EH (cell line): ENCODE measurements at regions not wholly inside any gene's neighbourhood (a gene's known extent, or its start where the extent isn't known, plus 50 kb on each side); places are given as distances from the start of the nearest gene placed in this dataset.
A peak's percentile ranks its signal among the peaks of the same experiment; 100 is the strongest.

Source experiments
- DNase-seq: peaks from one replicate; pipeline ENCODE4 v3.0.0-alpha.2; 2015; ENCODE audit warnings: low read depth

- DNase-seq: no peak
Measured at GRCh38 chr2:163368655-163369054, 367.2 kb downstream of the FIGN start.

- no peak for DNase-seq
Measured at GRCh38 chr2:163367825-163368582, 367.8 kb downstream of the FIGN start.

- DNase-seq: no peak
Measured at GRCh38 chr2:163364736-163365135, 371.1 kb downstream of the FIGN start.

GRCh38 chr2:163353551-163353950, 382.3 kb downstream of the FIGN start:
- no peak for DNase-seq

- DNase-seq: no peak
Measured at GRCh38 chr2:163351966-163352365, 383.8 kb downstream of the FIGN start.

GRCh38 chr2:163351143-163351542, 384.7 kb downstream of the FIGN start:
- DNase-seq: no peak

- DNase-seq: peak; percentile 90
Measured at GRCh38 chr2:163348857-163349380, 386.9 kb downstream of the FIGN start.

GRCh38 chr2:163347982-163348856, 387.6 kb downstream of the FIGN start:
- peak; percentile 96 for DNase-seq

GRCh38 chr2:163345795-163346573, 389.8 kb downstream of the FIGN start:
- peak; percentile 57 for DNase-seq

GRCh38 chr2:163343316-163343715, 392.5 kb downstream of the FIGN start:
- no peak for DNase-seq

- DNase-seq: peak; percentile 38
Measured at GRCh38 chr2:163341426-163341825, 394.4 kb downstream of the FIGN start.

- DNase-seq: no peak
Measured at GRCh38 chr2:163338270-163338669, 397.5 kb downstream of the FIGN start.

- DNase-seq: no peak
Measured at GRCh38 chr2:163324677-163325076, 411.1 kb downstream of the FIGN start.

GRCh38 chr2:163319006-163319405, 416.8 kb downstream of the FIGN start:
- peak; percentile 9 for DNase-seq

GRCh38 chr2:163314712-163315111, 421.1 kb downstream of the FIGN start:
- DNase-seq: no peak

GRCh38 chr2:163312713-163313112, 423.1 kb downstream of the FIGN start:
- no peak for DNase-seq

GRCh38 chr2:163306647-163307046, 429.2 kb downstream of the FIGN start:
- DNase-seq: no peak

GRCh38 chr2:163302141-163302540, 433.7 kb downstream of the FIGN start:
- no peak for DNase-seq

- DNase-seq: no peak
Measured at GRCh38 chr2:163291790-163292189, 444.0 kb downstream of the FIGN start.

GRCh38 chr2:163281717-163282116, 443.1 kb upstream of the KCNH7 start:
- DNase-seq: no peak

- DNase-seq: no peak
Measured at GRCh38 chr2:163269374-163270021, 430.9 kb upstream of the KCNH7 start.

GRCh38 chr2:163266772-163267171, 428.2 kb upstream of the KCNH7 start:
- DNase-seq: peak; percentile 93
